ENCODE measurements at regions not wholly inside any gene's neighbourhood (a gene's known extent, or its start where the extent isn't known, plus 50 kb on each side); places are given as distances from the start of the nearest gene placed in this dataset.
"Not testable (repeated sequence)": the region's sequence is repeated elsewhere in the genome, so short reads cannot be mapped to it uniquely, and the experiment has no call there.

GRCh38 chr12:127494961-127495915 lies 771.7 kb upstream of the TMEM132C start:
- no peak for ATAC-seq (replicated peaks in 1 of 2)
- no peak for DNase-seq
- Mint-ChIP-seq H3K27me3 (ENCODE audit: low read depth) (no peaks in the 10 kb centered on the region), H3K9me3 (peaks cover 4% of the 10 kb centered on the region in 2 donors), H3K4me1 (ENCODE audit: low read depth) (no peaks in the 10 kb centered on the region), H3K36me3 (ENCODE audit: insufficient read depth in 2 of 2) (no peaks in the 10 kb centered on the region), H3K4me3 (no peak overlapping the region), H3K27ac (no peak overlapping the region)

GRCh38 chr12:127496255-127496654 lies 770.7 kb upstream of the TMEM132C start:
- H3K27ac Mint-ChIP-seq, result no peak overlapping the region
- H3K4me3 Mint-ChIP-seq, result no peak overlapping the region
- H3K27me3 Mint-ChIP-seq (ENCODE audit: low read depth), result no peaks in the 10 kb centered on the region
- DNase-seq (no peak), ATAC-seq (replicated peaks in 1 of 2) (no peak)
- H3K36me3 Mint-ChIP-seq (ENCODE audit: insufficient read depth in 2 of 2), result no peaks in the 10 kb centered on the region
- H3K4me1 Mint-ChIP-seq (ENCODE audit: low read depth), result no peaks in the 10 kb centered on the region
- peaks cover 2 to 4% of the 10 kb centered on the region in 2 donors for H3K9me3 Mint-ChIP-seq

GRCh38 chr12:127500512-127501035 lies 766.4 kb upstream of the TMEM132C start:
- DNase-seq (no peak), ATAC-seq (replicated peaks in 1 of 2) (no peak)
- H3K4me3 Mint-ChIP-seq, result no peak overlapping the region
- peaks cover 0 to 3% of the 10 kb centered on the region in 2 donors for H3K36me3 Mint-ChIP-seq (ENCODE audit: insufficient read depth in 2 of 2)
- H3K9me3 Mint-ChIP-seq, result peaks cover 2 to 8% of the 10 kb centered on the region in 2 donors
- H3K27me3 Mint-ChIP-seq (ENCODE audit: low read depth), result no peaks in the 10 kb centered on the region
- no peaks in the 10 kb centered on the region for H3K4me1 Mint-ChIP-seq (ENCODE audit: low read depth)
- H3K27ac Mint-ChIP-seq, result no peak overlapping the region

DNA sequence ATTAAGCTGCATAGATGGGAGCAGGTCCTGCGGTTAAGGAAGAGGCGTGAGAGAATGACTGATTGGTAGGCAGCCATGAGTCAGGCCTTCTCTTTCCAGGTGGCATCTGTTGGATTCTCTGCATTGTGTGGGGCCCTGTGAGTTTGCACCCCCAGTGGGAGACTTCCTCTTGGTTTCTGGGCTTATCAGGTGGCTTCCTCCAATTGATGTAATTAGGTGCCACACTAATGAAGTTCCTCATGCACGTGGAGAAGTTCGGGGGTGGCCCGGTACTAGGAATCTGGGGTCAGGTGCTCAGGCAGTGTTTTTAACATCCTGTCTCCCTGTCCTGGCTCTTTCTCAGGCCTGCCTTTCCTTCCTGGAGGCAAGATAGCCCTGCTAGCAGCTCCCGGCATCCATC lies 765.1 kb upstream of the TMEM132C start:
- ATAC-seq (replicated peaks in 1 of 2), result no peak
- H3K4me1 Mint-ChIP-seq (ENCODE audit: low read depth), result no peaks in the 10 kb centered on the region
- H3K36me3 Mint-ChIP-seq (ENCODE audit: insufficient read depth in 2 of 2), result peaks cover 0 to 3% of the 10 kb centered on the region in 2 donors
- no peak overlapping the region for H3K4me3 Mint-ChIP-seq
- no peak overlapping the region for H3K27ac Mint-ChIP-seq
- no peak for DNase-seq
- H3K27me3 Mint-ChIP-seq (ENCODE audit: low read depth), result no peaks in the 10 kb centered on the region
- H3K9me3 Mint-ChIP-seq, result peaks cover 2 to 8% of the 10 kb centered on the region in 2 donors

DNA sequence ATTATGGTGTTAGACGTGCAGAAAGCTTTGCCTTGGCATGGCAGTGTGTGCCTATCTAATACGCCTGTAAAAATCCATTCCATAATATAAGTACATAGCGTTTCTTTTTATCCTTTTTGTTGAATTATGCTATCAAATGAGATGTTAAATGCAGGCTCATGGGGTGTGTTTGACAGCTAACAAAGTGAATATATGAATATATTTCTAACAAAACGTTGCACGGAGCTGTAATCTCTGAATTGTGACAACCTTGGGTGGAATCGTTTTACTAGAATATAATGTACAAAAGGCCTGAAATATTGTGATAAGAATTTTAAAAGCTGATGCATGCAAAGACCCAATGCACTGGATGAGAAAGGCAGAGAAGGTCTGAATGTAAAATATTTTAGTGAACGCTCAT lies 763.7 kb upstream of the TMEM132C start:
- peaks cover 2 to 11% of the 10 kb centered on the region in 2 donors for H3K9me3 Mint-ChIP-seq
- H3K4me1 Mint-ChIP-seq (ENCODE audit: low read depth), result no peaks in the 10 kb centered on the region
- no peak overlapping the region for H3K4me3 Mint-ChIP-seq
- no peak overlapping the region for H3K27ac Mint-ChIP-seq
- DNase-seq (no peak), ATAC-seq (replicated peaks in 1 of 2) (no peak)
- H3K27me3 Mint-ChIP-seq (ENCODE audit: low read depth), result no peaks in the 10 kb centered on the region
- H3K36me3 Mint-ChIP-seq (ENCODE audit: insufficient read depth in 2 of 2), result peaks cover 0 to 3% of the 10 kb centered on the region in 2 donors

GRCh38 chr12:127503996-127504395 lies 763.0 kb upstream of the TMEM132C start:
- H3K4me3 Mint-ChIP-seq; ATAC-seq (replicated peaks in 1 of 2); DNase-seq; H3K36me3 Mint-ChIP-seq (ENCODE audit: insufficient read depth in 2 of 2); H3K27ac Mint-ChIP-seq; H3K4me1 Mint-ChIP-seq (ENCODE audit: low read depth); H3K27me3 Mint-ChIP-seq (ENCODE audit: low read depth): not testable (repeated sequence)
- peaks cover 2 to 13% of the 10 kb centered on the region in 2 donors for H3K9me3 Mint-ChIP-seq

GRCh38 chr12:127504874-127505273 lies 762.1 kb upstream of the TMEM132C start:
- H3K27ac Mint-ChIP-seq, result no peak overlapping the region
- ATAC-seq (replicated peaks in 1 of 2), result no peak
- H3K27me3 Mint-ChIP-seq (ENCODE audit: low read depth), result no peaks in the 10 kb centered on the region
- no peak overlapping the region for H3K4me3 Mint-ChIP-seq
- no peak for DNase-seq
- H3K36me3 Mint-ChIP-seq (ENCODE audit: insufficient read depth in 2 of 2), result peaks cover 0 to 3% of the 10 kb centered on the region in 2 donors
- peaks cover 2 to 13% of the 10 kb centered on the region in 2 donors for H3K9me3 Mint-ChIP-seq
- no peaks in the 10 kb centered on the region for H3K4me1 Mint-ChIP-seq (ENCODE audit: low read depth)

GRCh38 chr12:127507341-127507740 lies 759.6 kb upstream of the TMEM132C start:
- ATAC-seq (replicated peaks in 1 of 2) (no peak), DNase-seq (no peak)
- H3K36me3 Mint-ChIP-seq (ENCODE audit: insufficient read depth in 2 of 2), result peaks cover 0 to 3% of the 10 kb centered on the region in 2 donors
- no peak overlapping the region for H3K27ac Mint-ChIP-seq
- no peaks in the 10 kb centered on the region for H3K4me1 Mint-ChIP-seq (ENCODE audit: low read depth)
- peaks cover 2 to 14% of the 10 kb centered on the region in 2 donors for H3K9me3 Mint-ChIP-seq
- no peaks in the 10 kb centered on the region for H3K27me3 Mint-ChIP-seq (ENCODE audit: low read depth)
- H3K4me3 Mint-ChIP-seq, result no peak overlapping the region

- Mint-ChIP-seq H3K4me3 (no peak overlapping the region), H3K9me3 (peaks cover 2 to 12% of the 10 kb centered on the region in 2 donors), H3K27ac (no peak overlapping the region), H3K36me3 (ENCODE audit: insufficient read depth in 2 of 2) (no peaks in the 10 kb centered on the region), H3K4me1 (ENCODE audit: low read depth) (no peaks in the 10 kb centered on the region), H3K27me3 (ENCODE audit: low read depth) (no peaks in the 10 kb centered on the region)
- ATAC-seq (replicated peaks in 1 of 2), result peak in 1 of 2 donors; percentile 70
- no peak for DNase-seq
Measured at GRCh38 chr12:127509066-127509778, 757.7 kb upstream of the TMEM132C start.

DNA sequence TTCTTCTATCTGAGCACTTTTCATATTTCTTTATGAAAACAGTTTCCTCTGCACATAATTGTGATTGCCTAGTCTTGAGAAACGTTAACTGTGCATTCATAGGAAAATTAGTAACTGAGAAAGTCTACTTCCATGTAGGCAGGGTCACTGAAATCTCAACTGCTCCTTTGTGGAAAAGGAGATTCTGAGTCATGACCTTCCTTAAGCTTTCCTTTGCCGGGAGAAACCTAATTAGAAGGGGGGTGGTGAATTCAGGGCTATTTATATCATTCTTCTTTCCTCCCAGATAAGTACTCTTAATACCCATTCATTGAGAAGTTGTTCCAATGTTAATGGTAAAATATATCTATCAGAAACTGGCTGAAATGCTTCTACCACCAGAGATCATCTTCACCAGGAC lies 751.0 kb upstream of the TMEM132C start:
- Mint-ChIP-seq H3K9me3 (peaks cover 1 to 2% of the 10 kb centered on the region in 2 donors), H3K27ac (no peak overlapping the region), H3K4me3 (no peak overlapping the region), H3K4me1 (ENCODE audit: low read depth) (no peaks in the 10 kb centered on the region), H3K36me3 (ENCODE audit: insufficient read depth in 2 of 2) (no peaks in the 10 kb centered on the region), H3K27me3 (ENCODE audit: low read depth) (no peaks in the 10 kb centered on the region)
- DNase-seq (no peak), ATAC-seq (replicated peaks in 1 of 2) (no peak)

DNA sequence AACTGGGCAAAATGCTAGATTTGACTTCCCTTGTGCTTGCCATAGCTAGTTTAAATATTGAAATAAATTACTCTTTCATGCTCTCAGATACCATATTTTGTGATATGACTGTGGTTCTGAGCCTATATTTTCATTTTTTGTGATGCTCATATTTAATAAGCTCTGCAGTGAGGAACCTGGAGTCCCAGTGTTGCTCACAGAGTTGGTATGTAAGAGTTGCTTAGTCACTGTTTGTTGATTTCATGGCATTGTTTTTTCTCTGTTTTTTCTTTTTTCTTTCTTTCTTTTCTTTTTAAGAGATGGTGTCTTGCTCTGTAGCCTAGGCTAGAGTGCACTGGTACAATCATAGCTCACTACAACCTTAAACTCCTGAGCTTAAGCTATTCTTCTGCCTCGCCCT lies 750.5 kb upstream of the TMEM132C start:
- no peak overlapping the region for H3K27ac Mint-ChIP-seq
- no peak for ATAC-seq (replicated peaks in 1 of 2)

GRCh38 chr12:127519779-127520178 lies 747.2 kb upstream of the TMEM132C start:
- Mint-ChIP-seq H3K27me3 (ENCODE audit: low read depth) (no peaks in the 10 kb centered on the region), H3K36me3 (ENCODE audit: insufficient read depth in 2 of 2) (no peaks in the 10 kb centered on the region), H3K27ac (no peak overlapping the region), H3K4me3 (no peak overlapping the region), H3K9me3 (peaks cover 0 to 2% of the 10 kb centered on the region in 2 donors), H3K4me1 (ENCODE audit: low read depth) (no peaks in the 10 kb centered on the region)
- ATAC-seq (replicated peaks in 1 of 2) (peak in 1 of 2 donors; percentile 90), DNase-seq (peak in 1 of 2 donors; percentile 1)

More for the DNA sequence above, 750.5 kb upstream of the TMEM132C start:
- no peaks in the 10 kb centered on the region for H3K4me1 Mint-ChIP-seq (ENCODE audit: low read depth)
- no peaks in the 10 kb centered on the region for H3K27me3 Mint-ChIP-seq (ENCODE audit: low read depth)
- peaks cover 1 to 2% of the 10 kb centered on the region in 2 donors for H3K9me3 Mint-ChIP-seq
- no peaks in the 10 kb centered on the region for H3K36me3 Mint-ChIP-seq (ENCODE audit: insufficient read depth in 2 of 2)
- DNase-seq, result no peak
- H3K4me3 Mint-ChIP-seq, result no peak overlapping the region

DNA sequence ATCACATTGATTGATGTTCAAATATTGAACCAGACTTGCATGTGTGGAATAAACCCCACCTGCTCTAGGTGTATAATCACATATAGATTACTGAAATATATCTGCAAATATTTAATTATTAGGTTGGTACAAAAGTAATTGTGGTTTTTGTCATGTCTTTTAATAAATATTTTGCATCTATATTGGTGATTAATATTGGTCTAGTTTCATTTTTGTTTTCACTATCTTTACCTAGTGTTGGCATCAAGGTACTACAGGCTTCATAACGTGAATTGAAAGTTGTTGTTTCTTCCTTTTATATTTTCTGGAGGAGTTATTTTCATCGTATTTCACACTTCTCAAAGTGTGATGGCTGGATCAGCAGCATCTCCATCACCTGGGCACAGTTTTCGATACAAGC lies 740.0 kb upstream of the TMEM132C start:
- Mint-ChIP-seq H3K4me3 (no peak overlapping the region), H3K9me3 (peaks cover 2 to 3% of the 10 kb centered on the region in 2 donors), H3K36me3 (ENCODE audit: insufficient read depth in 2 of 2) (no peaks in the 10 kb centered on the region), H3K4me1 (ENCODE audit: low read depth) (no peaks in the 10 kb centered on the region), H3K27ac (no peak overlapping the region), H3K27me3 (ENCODE audit: low read depth) (no peaks in the 10 kb centered on the region)
- DNase-seq, result no peak
- ATAC-seq (replicated peaks in 1 of 2), result no peak
